ENCODE measurements at regions not wholly inside any gene's neighbourhood (a gene's known extent, or its start where the extent isn't known, plus 50 kb on each side); places are given as distances from the start of the nearest gene placed in this dataset.

- Histone ChIP-seq H4K20me1 (ENCODE audit: control insufficient read depth, insufficient read depth, insufficient read length) (no peaks in the 10 kb centered on the region), H2BK12ac (ENCODE audit: insufficient read length, low read depth, low read length) (no peak overlapping the region), H3K14ac (ENCODE audit: insufficient read depth, low read length) (no peak overlapping the region), H3K27ac (ENCODE audit: insufficient read length, low read depth, low read length) (no peak overlapping the region), H3T11ph (ENCODE audit: low read length) (no peak overlapping the region), H3K79me2 (ENCODE audit: insufficient read depth, low read length) (no peaks in the 10 kb centered on the region), H2BK15ac (ENCODE audit: low read depth, low read length) (no peak overlapping the region), H2BK5ac (ENCODE audit: insufficient read length, low read length) (no peak overlapping the region), H2AK5ac (ENCODE audit: insufficient read length, low read length) (no peak overlapping the region), H3K9ac (ENCODE audit: extremely low read depth, insufficient read length, low read length) (no peak overlapping the region), H3K4me2 (ENCODE audit: insufficient read depth, insufficient read length, low read length) (no peak overlapping the region), H4K91ac (ENCODE audit: insufficient read length, low read depth, low read length) (no peak overlapping the region), H2AFZ (ENCODE audit: low read length) (no peak overlapping the region), H3K18ac (ENCODE audit: insufficient read length, low read depth, low read length) (no peak overlapping the region), H2BK120ac (ENCODE audit: low read depth, low read length, poor library complexity, severe bottlenecking) (no peak overlapping the region), H4K8ac (replicated peaks; ENCODE audit: insufficient read length, low read depth, low read length) (no peak overlapping the region), H2BK20ac (ENCODE audit: low read depth, low read length, poor library complexity, severe bottlenecking) (no peak overlapping the region), H3K79me1 (ENCODE audit: insufficient read depth, low read depth, low read length, poor library complexity, severe bottlenecking) (no peaks in the 10 kb centered on the region), H3K23ac (ENCODE audit: insufficient read length, low read depth, low read length) (no peak overlapping the region), H3K27me3 (ENCODE audit: insufficient read depth, low read length) (no peaks in the 10 kb centered on the region), H3K4ac (ENCODE audit: low read depth, low read length) (no peak overlapping the region), H3K4me1 (ENCODE audit: insufficient read depth, low read length) (no peaks in the 10 kb centered on the region), H4K5ac (ENCODE audit: insufficient read length, low read depth, low read length) (no peak overlapping the region), H3K23me2 (ENCODE audit: insufficient read length, low read depth, low read length, poor library complexity, severe bottlenecking) (no peaks in the 10 kb centered on the region), H3K9me3 (ENCODE audit: control insufficient read depth, low read depth, low read length) (no peaks in the 10 kb centered on the region), H3K56ac (ENCODE audit: insufficient read length, low read depth, low read length) (no peak overlapping the region)
- DNase-seq: no peak
- no peak overlapping the region for H3K4me3 Mint-ChIP-seq
- no peak for TF ChIP-seq CTCF (conservative IDR thresholded peaks at IDR 0.05)
- no CpG with 5 or more reads among the region's 2 CpGs for WGBS (ENCODE audit: extremely low coverage, insufficient read length, low lambda C conversion rate)
- no peak overlapping the region for H3K27ac Mint-ChIP-seq
- peaks cover 0 to 4% of the 10 kb centered on the region in 2 experiments; a peak in 2 of 5 replicates for H3K9me3 Mint-ChIP-seq
- no peaks in the 10 kb centered on the region for H3K36me3 Mint-ChIP-seq (ENCODE audit: insufficient read depth in 1 of 3, low read depth in 3 of 3)
- peaks cover 12% of the 10 kb centered on the region in 2 experiments for H3K4me1 Mint-ChIP-seq
- H3K27me3 Mint-ChIP-seq (ENCODE audit: low read depth): no peaks in the 10 kb centered on the region
These were observed 292.1 kb downstream of the VPS13C start for GRCh38 chr15:61768131-61768530.
